ENCODE measurements at regions not wholly inside any gene's neighbourhood (a gene's known extent, or its start where the extent isn't known, plus 50 kb on each side); places are given as distances from the start of the nearest gene placed in this dataset.

DNA sequence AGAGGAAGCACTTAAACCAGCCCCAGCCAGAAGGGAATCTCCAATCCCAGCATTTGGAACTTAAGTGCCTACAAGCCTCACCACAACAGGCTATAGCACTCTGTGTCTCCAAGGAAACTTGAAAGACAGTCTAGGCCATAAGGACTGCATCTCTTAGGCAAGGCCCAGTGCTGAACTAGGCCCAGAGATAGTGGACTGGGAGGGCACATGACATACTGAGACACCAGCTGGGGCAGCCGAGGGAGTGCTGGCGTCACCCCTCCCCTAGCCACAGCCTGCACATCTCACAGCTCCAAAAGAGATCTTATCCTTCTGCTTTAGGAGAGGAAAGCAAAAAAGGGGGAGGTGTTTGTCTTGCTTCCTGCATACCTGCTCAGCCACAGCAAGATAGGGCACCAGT lies 618.5 kb downstream of the COL12A1 start:
- TF ChIP-seq, protein P1, sequence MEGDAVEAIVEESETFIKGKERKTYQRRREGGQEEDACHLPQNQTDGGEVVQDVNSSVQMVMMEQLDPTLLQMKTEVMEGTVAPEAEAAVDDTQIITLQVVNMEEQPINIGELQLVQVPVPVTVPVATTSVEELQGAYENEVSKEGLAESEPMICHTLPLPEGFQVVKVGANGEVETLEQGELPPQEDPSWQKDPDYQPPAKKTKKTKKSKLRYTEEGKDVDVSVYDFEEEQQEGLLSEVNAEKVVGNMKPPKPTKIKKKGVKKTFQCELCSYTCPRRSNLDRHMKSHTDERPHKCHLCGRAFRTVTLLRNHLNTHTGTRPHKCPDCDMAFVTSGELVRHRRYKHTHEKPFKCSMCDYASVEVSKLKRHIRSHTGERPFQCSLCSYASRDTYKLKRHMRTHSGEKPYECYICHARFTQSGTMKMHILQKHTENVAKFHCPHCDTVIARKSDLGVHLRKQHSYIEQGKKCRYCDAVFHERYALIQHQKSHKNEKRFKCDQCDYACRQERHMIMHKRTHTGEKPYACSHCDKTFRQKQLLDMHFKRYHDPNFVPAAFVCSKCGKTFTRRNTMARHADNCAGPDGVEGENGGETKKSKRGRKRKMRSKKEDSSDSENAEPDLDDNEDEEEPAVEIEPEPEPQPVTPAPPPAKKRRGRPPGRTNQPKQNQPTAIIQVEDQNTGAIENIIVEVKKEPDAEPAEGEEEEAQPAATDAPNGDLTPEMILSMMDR (IDR thresholded peaks at IDR 0.05): no peak
- TF ChIP-seq POLR2AphosphoS5 (IDR thresholded peaks at IDR 0.05) (no peak), POLR2A (IDR thresholded peaks at IDR 0.05) (no peak)

All from breast epithelium (tissue), 3 donors.